ENCODE measurements at regions not wholly inside any gene's neighbourhood (a gene's known extent, or its start where the extent isn't known, plus 50 kb on each side); places are given as distances from the start of the nearest gene placed in this dataset.

DNA sequence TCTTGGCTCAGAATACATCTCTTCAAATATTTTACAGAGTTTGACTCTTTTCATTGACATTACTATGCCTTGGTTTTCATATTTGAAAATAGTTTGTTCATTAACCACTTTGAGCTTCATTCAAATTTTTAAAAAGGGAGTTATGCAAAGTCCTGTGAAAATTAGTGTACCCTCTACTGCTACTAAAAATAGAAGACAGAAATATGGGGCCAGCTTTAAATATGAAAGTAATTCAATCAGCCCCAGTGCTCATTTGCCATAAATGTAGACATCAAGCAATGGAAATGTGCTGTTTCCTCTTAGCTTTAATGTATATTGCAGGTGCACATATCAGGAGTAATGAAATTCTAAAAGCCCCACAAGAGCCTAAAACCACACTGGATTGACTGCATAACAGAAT lies 218.7 kb downstream of the SPATA18 start:
- TF ChIP-seq, protein P1, sequence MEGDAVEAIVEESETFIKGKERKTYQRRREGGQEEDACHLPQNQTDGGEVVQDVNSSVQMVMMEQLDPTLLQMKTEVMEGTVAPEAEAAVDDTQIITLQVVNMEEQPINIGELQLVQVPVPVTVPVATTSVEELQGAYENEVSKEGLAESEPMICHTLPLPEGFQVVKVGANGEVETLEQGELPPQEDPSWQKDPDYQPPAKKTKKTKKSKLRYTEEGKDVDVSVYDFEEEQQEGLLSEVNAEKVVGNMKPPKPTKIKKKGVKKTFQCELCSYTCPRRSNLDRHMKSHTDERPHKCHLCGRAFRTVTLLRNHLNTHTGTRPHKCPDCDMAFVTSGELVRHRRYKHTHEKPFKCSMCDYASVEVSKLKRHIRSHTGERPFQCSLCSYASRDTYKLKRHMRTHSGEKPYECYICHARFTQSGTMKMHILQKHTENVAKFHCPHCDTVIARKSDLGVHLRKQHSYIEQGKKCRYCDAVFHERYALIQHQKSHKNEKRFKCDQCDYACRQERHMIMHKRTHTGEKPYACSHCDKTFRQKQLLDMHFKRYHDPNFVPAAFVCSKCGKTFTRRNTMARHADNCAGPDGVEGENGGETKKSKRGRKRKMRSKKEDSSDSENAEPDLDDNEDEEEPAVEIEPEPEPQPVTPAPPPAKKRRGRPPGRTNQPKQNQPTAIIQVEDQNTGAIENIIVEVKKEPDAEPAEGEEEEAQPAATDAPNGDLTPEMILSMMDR (optimal IDR thresholded peaks at IDR 0.05 in 1 of 3, IDR thresholded peaks at IDR 0.05 in 1 of 3, conservative IDR thresholded peaks at IDR 0.05 in 1 of 3; ENCODE audit: extremely low read depth in 1 of 3, insufficient read depth in 2 of 3, low read length in 3 of 3), result no peak
- TF ChIP-seq EZH2 (IDR thresholded peaks at IDR 0.05; ENCODE audit: low read length), result no peak
